ENCODE measurements at regions not wholly inside any gene's neighbourhood (a gene's known extent, or its start where the extent isn't known, plus 50 kb on each side); places are given as distances from the start of the nearest gene placed in this dataset.
"Not testable (repeated sequence)": the region's sequence is repeated elsewhere in the genome, so short reads cannot be mapped to it uniquely, and the experiment has no call there.

DNA sequence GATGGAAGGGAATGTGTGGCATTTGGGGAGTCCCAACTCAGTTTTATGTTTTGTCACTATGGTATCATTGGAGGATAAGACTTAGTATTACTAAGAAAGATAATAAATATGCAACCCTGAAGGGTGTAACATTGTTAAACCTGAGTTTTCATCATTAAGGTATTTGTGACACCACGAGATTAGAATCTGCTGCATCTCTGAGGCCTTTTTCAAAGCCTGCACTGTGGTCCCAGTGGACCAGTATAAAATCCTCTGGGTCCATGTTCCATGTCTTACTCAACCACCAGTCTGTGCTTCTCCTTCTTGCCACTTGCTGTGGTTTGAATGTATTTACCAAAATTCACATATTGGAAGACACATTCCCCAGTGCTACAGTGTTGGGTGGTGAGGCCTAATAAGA lies 130.6 kb downstream of the TBX18 start:
- Histone ChIP-seq H3K36me3 (replicated peaks in 1 of 2; ENCODE audit: control insufficient read depth in 1 of 2, insufficient read depth in 2 of 2, low read length in 2 of 2) (no peaks in the 10 kb centered on the region), H4K20me1 (ENCODE audit: insufficient read depth, low read length) (no peaks in the 10 kb centered on the region), H3K27ac (ENCODE audit: extremely low read length, insufficient read depth, low read length) (no peak overlapping the region), H3K4me2 (ENCODE audit: low read depth, low read length) (no peak overlapping the region), H3K79me2 (ENCODE audit: insufficient read depth, low read length) (no peaks in the 10 kb centered on the region), H3K9ac (ENCODE audit: insufficient read depth, low read depth, low read length) (no peak overlapping the region), H3K27me3 (ENCODE audit: control insufficient read depth in 1 of 2, insufficient read depth in 2 of 2, low read length in 2 of 2) (no peaks in the 10 kb centered on the region), H2AFZ (ENCODE audit: low read length) (no peak overlapping the region), H3K9me3 (ENCODE audit: low read length) (no peaks in the 10 kb centered on the region), H3K4me3 (replicated peaks in 1 of 3; ENCODE audit: insufficient read depth in 1 of 3, low read depth in 2 of 3, low read length in 3 of 3) (no peak overlapping the region), H3K4me1 (ENCODE audit: insufficient read depth, low read length) (no peaks in the 10 kb centered on the region)
- ChIA-PET POLR2A (no interaction called here), CTCF (ENCODE audit: low intra/inter-chr PET ratio, low total read pairs) (no interaction called here)
- ATAC-seq (no peak), DNase-seq (ENCODE audit: low spot score) (no peak), FAIRE-seq (no peak)
- WGBS (ENCODE audit: low lambda C conversion rate): 0% methylated on average over 1 of the region's 1 CpG
- no TSS peak for BruUV-seq (replicated peaks)
- intact Hi-C loops (cut with micrococcal nuclease; ENCODE audit: unreplicated experiment): no loop called here
- TF ChIP-seq, protein P1, sequence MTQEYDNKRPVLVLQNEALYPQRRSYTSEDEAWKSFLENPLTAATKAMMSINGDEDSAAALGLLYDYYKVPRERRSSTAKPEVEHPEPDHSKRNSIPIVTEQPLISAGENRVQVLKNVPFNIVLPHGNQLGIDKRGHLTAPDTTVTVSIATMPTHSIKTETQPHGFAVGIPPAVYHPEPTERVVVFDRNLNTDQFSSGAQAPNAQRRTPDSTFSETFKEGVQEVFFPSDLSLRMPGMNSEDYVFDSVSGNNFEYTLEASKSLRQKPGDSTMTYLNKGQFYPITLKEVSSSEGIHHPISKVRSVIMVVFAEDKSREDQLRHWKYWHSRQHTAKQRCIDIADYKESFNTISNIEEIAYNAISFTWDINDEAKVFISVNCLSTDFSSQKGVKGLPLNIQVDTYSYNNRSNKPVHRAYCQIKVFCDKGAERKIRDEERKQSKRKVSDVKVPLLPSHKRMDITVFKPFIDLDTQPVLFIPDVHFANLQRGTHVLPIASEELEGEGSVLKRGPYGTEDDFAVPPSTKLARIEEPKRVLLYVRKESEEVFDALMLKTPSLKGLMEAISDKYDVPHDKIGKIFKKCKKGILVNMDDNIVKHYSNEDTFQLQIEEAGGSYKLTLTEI (CRISPR knock-in tag; conservative IDR thresholded peaks at IDR 0.05): no peak
- TF ChIP-seq MED13 (CRISPR knock-in tag; IDR thresholded peaks at IDR 0.05): no peak
- no peak for TF ChIP-seq ZNF777 (CRISPR knock-in tag; IDR thresholded peaks at IDR 0.05)
- no peak for TF ChIP-seq JUN (CRISPR knock-in tag; IDR thresholded peaks at IDR 0.05)
- no peak for TF ChIP-seq SNAPC2 (CRISPR knock-in tag; IDR thresholded peaks at IDR 0.05)
- in situ Hi-C loops (cut with HindIII; ENCODE audit: extremely low pct_ligation_motif_present, low pct_unique_long_range_greater_than_20kb): no loop called here

DNA sequence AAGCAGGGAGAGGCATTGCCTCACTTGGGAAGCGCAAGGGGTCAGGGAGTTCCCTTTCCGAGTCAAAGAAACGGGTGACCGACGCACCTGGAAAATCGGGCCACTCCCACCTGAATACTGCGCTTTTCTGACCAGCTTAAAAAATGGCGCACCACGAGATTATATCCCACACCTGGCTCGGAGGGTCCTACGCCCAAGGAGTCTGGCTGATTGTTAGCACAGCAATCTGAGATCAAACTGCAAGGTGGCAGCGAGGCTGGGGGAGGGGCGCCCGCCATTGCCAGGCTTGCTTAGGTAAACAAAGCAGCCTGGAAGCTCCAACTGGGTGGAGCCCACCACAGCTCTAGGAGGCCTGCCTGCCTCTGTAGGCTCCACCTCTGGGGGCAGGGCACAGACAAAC lies 137.9 kb downstream of the TBX18 start:
- CTCF ChIA-PET (ENCODE audit: low intra/inter-chr PET ratio, low total read pairs); in situ Hi-C loops (cut with HindIII; ENCODE audit: extremely low pct_ligation_motif_present, low pct_unique_long_range_greater_than_20kb); H3K4me1 ChIP-seq (ENCODE audit: insufficient read depth, low read length); BruUV-seq (replicated peaks); intact Hi-C loops (cut with micrococcal nuclease; ENCODE audit: unreplicated experiment); H3K9me3 ChIP-seq (ENCODE audit: low read length); H4K20me1 ChIP-seq (ENCODE audit: insufficient read depth, low read length); ATAC-seq; H3K27me3 ChIP-seq (ENCODE audit: control insufficient read depth in 1 of 2, insufficient read depth in 2 of 2, low read length in 2 of 2); H3K4me2 ChIP-seq (ENCODE audit: low read depth, low read length); H3K4me3 ChIP-seq (replicated peaks in 1 of 3; ENCODE audit: insufficient read depth in 1 of 3, low read depth in 2 of 3, low read length in 3 of 3); H3K79me2 ChIP-seq (ENCODE audit: insufficient read depth, low read length); FAIRE-seq; H3K27ac ChIP-seq (ENCODE audit: extremely low read length, insufficient read depth, low read length); H3K9ac ChIP-seq (ENCODE audit: insufficient read depth, low read depth, low read length); H3K36me3 ChIP-seq (replicated peaks in 1 of 2; ENCODE audit: control insufficient read depth in 1 of 2, insufficient read depth in 2 of 2, low read length in 2 of 2); POLR2A ChIA-PET; H2AFZ ChIP-seq (ENCODE audit: low read length); DNase-seq (ENCODE audit: low spot score): not testable (repeated sequence)
- 54% methylated on average over 13 of the region's 14 CpGs for WGBS (ENCODE audit: low lambda C conversion rate)
